ENCODE measurements at regions not wholly inside any gene's neighbourhood (a gene's known extent, or its start where the extent isn't known, plus 50 kb on each side); places are given as distances from the start of the nearest gene placed in this dataset.

DNA sequence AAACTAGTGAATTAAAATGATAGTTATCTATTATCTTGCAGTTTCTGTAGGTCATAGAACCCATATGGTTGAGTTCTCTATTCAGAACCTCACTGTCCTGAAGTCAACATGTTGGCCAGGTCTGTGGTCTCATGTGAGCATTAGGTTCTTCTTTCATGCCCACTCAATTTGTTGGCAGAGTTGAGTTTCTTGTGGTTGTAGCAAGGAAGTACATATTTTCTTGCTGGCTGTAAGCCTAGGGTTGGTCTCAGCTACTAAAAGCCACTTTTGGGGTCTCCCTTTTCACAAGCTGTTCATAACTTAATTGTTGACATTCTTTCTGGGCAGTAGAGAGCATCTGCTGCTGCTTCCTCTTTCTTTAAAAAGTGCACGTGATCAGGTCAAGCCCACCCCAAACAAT, 1165.1 kb upstream of the NCAM2 start:
- TF ChIP-seq, protein P1, sequence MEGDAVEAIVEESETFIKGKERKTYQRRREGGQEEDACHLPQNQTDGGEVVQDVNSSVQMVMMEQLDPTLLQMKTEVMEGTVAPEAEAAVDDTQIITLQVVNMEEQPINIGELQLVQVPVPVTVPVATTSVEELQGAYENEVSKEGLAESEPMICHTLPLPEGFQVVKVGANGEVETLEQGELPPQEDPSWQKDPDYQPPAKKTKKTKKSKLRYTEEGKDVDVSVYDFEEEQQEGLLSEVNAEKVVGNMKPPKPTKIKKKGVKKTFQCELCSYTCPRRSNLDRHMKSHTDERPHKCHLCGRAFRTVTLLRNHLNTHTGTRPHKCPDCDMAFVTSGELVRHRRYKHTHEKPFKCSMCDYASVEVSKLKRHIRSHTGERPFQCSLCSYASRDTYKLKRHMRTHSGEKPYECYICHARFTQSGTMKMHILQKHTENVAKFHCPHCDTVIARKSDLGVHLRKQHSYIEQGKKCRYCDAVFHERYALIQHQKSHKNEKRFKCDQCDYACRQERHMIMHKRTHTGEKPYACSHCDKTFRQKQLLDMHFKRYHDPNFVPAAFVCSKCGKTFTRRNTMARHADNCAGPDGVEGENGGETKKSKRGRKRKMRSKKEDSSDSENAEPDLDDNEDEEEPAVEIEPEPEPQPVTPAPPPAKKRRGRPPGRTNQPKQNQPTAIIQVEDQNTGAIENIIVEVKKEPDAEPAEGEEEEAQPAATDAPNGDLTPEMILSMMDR (conservative IDR thresholded peaks at IDR 0.05; ENCODE audit: low read length) = no peak
- TF ChIP-seq EZH2phosphoT487 (IDR thresholded peaks at IDR 0.05; ENCODE audit: borderline replicate concordance, low read depth, low read length) = no peak

All from OCI-LY7 (cell line).